GM18505 (cell line): ENCODE measurements at regions not wholly inside any gene's neighbourhood (a gene's known extent, or its start where the extent isn't known, plus 50 kb on each side); places are given as distances from the start of the nearest gene placed in this dataset.

ENCODE experiments used
- ATAC-seq: cut with Tn5 transposase; IDR thresholded peaks from one replicate; pipeline ENCODE4 v1.9.1; 2021; ENCODE audit not compliant: unreplicated experiment
- POLR2A ChIP-seq: IDR thresholded peaks from 4 replicates; pipeline ENCODE4 v1.6.1; 2011; ENCODE audit warnings: borderline replicate concordance; ENCODE audit not compliant: insufficient read depth, insufficient read length; ENCODE audit errors: extremely low read depth

DNA sequence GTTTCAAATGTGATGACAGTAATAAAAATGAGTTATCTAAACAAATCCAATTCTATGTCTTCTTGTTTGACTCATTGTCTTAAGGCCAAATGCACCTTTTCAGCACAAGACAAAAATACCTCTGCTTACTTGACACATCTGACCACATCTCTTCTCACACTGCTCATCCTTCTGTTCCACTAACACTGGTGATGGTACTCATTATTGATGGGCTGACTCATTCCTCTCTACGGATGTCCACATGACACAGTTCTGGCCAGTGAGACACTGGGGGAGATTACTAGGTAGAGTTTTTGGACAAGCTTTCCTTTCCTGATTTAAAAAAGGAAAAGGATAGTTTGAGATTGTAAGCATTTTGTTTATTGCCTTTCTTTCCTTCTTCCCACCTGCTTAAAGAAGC is 410.6 kb upstream of the THRB start:
- TF ChIP-seq POLR2A, result no peak
- ATAC-seq, result no peak

DNA sequence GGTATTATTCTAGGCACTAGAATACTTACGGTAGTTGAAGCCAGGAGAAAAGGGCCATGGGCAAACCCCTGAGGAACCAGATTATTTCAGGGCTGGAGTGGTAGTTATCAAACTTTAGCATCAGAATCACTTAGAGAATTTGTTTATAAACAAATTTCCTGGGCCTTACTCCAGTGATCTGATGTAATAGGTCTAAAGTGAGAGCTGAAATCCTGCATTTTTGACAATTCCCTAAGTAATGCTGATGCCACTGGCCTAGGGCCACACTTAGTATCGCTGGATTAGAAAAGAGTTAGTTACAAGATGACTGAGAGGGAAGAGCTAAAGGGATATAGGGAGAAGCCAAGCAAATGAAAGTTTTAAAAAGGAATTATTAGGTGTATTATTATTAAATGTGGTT is 412.5 kb upstream of the THRB start:
- no peak for TF ChIP-seq POLR2A
- no peak for ATAC-seq

DNA sequence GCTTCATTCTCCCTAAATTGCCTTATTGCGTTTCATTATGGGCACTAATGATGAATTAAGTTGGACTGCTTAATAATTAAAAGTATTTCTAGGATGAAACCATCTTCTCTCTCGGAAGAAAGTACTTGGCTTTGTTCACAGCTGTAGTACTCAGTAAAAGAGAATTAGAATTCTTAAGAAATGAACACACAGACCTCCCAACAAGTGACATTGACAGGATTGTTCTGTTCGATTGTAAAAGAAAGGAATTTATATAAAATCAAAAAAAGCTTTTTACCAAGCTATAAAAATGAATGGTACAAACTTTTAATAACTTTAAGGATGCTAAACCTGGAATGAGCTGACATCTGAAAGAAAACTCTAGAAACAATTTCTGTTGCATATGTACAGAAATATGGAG is 416.4 kb upstream of the THRB start:
- no peak for ATAC-seq
- no peak for TF ChIP-seq POLR2A

DNA sequence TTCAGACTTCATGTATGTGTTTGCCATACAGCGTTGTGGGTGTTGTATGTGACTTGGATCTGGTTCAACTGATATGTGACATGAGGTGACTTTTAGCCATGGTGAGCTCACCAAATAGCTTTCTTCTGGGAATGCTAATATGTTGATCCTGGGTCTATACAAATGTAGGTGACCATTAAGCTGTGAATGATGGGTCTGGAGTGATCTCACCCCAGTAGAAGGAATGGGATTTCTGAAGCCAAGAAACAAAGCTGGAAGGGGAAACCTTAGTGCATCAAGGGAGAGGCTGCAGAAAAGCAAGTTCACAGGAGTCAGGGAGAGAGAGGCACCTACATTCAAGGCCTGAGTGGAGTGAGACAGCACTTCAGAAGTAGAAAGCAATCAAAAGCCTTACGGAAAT is 421.0 kb upstream of the THRB start:
- no peak for TF ChIP-seq POLR2A
- no peak for ATAC-seq

DNA sequence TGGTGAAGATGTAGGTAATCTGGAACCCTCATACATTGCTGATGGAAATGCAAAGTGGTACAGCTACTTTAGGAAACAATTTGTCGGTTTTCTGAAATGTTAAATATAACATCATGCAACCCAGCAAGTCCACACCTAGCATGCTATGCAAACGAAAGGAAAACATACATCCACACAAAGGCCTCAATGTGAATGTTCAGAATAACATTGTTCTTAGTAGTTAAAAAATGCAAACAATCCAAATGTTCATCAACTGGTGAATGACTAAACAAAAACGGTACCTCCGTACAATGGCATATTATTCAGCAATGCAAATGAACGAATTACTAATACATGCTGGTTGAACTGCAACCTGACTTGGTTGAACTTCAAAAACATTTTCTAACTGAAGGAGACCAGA is 423.3 kb upstream of the THRB start:
- TF ChIP-seq POLR2A, result no peak

DNA sequence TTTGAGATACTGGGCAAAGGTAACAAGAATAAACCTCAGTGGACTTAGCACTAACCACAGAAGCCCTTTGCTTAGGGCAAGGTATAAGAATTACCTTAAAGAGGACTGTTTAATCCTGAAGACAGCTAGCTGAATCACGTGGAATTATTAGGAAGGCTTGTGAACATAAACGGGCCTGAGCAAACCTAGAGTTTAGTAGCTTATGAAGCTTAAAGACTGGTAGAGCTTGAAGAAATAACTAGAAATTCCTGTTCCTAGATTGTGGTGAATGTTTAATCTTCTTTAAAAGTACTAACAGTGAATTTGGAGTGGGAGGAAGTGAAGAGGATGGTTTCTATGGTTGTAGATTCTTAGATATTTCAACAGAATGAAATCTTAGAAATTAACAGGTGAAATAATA is 428.9 kb upstream of the THRB start:
- no peak for ATAC-seq
- no peak for TF ChIP-seq POLR2A

More for the DNA sequence above, 423.3 kb upstream of the THRB start:
- no peak for ATAC-seq

DNA sequence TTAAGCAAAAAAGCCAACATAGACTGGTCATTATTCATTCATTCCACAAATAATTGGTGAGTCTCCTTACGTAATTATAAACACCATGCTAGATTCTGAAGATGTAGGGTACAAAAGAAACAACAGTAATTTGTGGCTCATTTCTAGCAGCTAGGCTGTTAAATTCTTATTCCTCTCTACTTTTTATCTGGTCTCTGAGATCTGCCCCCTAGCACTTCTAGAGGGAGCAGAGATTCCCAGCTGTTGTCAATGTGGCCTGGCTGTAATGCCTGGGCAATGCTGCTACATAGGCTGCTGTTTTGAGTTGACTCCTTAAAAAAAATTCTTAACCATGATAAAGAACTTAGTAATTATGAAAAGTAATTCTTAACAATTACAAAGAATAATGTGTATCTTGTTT is 434.9 kb upstream of the THRB start:
- no peak for TF ChIP-seq POLR2A
- ATAC-seq, result no peak

DNA sequence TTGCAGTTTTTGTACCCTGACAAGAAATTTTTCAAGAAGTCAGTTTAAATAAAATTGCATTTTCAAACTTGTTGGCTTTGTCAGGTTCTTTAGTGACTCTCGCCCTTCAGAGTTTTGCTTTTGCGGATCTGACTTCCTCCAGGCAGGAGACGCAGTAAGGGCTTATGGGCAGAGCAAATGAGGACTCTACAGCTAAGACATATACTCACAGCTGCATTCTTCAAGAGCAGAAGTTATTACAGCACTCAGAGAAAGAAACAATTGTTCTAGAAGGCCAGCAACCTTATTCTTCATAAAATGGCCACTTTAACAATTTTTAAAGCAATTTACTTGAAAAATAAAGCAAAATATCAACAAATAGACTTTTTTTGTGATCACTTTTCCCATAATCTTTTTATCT is 438.8 kb upstream of the THRB start:
- no peak for ATAC-seq
- TF ChIP-seq POLR2A, result no peak

DNA sequence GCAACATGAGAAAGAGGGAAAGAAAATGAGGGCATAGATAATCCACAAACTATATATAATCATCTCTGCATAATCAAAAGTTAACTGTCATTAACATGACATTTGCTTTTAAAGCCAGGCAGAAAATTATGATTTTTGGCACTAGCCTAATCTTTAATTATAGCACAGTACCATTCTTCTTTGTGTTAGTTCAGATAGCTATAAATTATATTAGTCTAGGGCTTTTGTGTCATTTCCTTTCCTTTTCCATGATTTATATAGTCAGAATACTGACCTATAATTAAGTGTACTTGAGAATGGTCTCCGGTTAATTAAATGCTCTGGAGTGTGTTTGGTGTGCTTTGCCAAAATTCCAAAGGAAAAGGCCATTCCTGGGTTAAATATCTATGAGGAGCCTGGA is 441.9 kb upstream of the THRB start:
- ATAC-seq, result no peak
- TF ChIP-seq POLR2A, result no peak

DNA sequence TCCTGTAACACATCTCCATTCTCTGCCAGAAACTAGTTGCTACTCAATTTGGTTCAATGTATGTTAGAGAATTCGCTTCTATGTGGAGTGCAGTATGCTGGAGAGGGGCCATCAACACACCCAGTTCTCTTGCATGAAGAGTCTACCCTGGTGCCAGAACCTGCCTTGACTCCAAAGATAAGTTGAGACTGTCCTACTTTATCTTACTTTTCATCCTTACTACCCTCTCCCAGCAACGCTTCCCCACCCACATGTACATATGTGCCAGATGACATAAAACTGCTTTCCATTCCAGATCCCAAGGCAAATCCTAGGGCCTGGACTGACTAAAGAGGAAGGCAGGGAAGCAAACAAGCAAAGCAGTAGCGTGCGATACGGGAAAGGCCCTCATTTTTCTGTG is 442.6 kb upstream of the THRB start:
- no peak for TF ChIP-seq POLR2A
- no peak for ATAC-seq

DNA sequence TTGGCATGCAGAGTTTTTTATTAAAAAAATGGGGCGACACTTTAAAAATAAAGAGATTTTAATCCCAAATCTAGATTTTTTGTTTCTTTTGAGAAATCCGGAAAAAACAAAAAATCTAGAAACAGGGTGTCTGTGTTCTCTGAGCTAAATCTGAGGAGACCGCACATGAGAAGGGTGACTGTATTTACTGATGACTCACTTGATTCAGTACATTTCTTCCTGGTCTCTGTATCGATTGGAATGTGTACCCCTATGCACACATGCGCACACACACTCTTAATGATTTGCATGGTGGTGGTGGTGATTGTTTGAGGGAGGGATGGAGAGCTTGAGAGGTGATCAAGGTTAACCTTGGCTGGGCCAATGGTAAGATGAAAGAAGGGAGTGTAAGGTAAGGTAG is 443.1 kb upstream of the THRB start:
- ATAC-seq, result no peak
- TF ChIP-seq POLR2A, result no peak

DNA sequence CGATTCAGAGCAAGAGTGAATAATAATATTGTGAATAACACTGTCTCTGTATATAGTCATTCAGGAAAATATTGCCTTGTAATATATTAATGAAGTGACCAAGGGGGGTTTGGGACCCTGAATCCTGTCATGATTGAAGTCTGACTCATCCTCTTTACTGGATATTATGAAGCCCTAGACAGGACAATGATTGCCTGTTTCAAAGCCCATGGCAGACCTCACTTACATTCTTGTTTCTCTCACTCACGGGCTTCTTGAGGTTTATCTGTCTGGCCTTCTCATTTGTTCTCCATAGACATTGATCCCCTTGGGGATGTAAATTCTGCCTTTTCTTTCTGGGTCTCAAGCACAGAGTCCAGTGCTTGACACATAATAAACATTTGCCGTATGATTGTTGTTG is 449.3 kb upstream of the THRB start:
- TF ChIP-seq POLR2A, result no peak
- no peak for ATAC-seq

DNA sequence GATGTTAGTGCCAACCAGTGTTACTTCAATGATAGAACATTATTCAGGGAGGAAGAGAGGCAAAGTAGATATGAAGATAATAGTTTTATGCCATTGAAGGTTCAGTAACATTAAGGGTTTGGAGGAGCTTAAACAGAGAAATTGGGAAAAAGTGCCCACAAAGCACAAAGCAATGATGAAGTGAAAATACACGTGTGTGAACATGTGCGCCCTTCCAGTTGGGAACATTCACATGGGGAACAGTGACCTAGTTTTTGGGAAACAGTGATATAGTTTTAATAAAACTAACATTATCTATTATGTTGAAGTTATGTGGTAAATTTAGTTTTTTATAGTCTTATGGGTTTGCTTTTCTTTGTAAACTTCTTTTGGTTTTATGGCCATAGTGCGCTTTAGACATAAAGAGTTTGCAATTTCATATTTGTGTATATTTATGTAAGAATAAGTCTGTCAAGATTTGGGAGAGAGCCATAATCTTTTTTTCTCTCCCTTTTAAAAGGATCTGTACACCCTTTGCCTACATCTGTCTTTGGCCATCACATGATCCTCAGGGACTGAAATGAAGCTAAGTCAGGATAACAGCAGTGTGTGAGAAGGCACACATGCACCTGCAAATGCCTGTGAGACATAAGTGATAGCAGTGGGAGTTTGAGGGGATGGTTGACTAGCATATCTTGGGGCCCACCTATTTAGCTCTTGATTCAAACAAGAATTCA is 450.3 kb upstream of the THRB start:
- TF ChIP-seq POLR2A, result no peak
- no peak for ATAC-seq

DNA sequence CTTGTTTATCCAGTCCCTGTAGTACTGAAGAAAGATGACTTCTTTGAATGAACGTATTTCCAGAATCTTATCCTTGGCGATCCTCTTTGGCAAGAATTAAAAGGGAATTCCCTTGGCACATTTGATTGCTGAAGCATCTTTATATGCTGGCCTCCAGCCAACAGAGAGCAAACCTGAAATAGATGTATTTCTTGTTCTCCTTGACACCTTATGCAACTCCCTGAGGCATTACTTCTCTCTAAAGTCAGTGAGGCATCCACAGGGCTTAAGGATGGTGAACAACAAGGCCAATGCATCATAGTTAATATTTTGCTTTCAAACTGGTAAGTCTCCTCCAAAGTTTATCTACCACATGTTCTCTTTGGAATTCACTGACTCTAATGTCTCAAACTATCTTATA is 450.9 kb upstream of the THRB start:
- TF ChIP-seq POLR2A, result no peak
- ATAC-seq, result no peak

DNA sequence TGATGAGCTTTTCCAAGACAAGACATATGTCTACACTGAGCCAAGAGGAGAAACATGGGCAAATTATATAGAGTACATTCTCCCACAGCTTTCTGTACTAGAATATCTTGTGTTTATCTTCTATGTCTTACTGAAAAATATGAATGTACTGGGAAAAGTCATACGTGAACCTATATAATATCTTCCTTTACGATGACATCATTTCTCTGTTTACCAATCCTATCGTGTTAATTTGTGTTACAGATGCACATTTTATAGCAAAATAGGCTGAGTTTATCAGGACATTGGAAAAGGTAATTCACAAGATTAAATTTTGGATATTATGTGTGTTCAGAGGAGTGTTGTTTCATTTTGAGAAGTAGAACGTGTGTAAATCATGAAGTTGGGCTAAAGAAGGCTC is 452.5 kb upstream of the THRB start:
- ATAC-seq, result no peak
- no peak for TF ChIP-seq POLR2A
